Activated naive CD8-positive, alpha-beta T cell treated with anti-CD3 and anti-CD28 coated beads, Interleukin-2, amount 50 U/mL, for 24 hours (primary cell): ENCODE measurements at regions not wholly inside any gene's neighbourhood (a gene's known extent, or its start where the extent isn't known, plus 50 kb on each side); places are given as distances from the start of the nearest gene placed in this dataset.

Source experiments
- ATAC-seq: fragments of 150-1000 bp; cut with Tn5 transposase; one replicate; pipeline ENCODE4 v1.10.0; 2021
- DNase-seq: peaks from one replicate; pipeline ENCODE4 v3.0.0; 2021
- H3K27ac Mint-ChIP-seq: one replicate; pipeline ENCODE4 v1.8.0; 2021; ENCODE audit warnings: mild to moderate bottlenecking, mixed read lengths
- H3K27me3 Mint-ChIP-seq: one replicate; pipeline ENCODE4 v1.8.0; 2021; ENCODE audit warnings: mixed read lengths
- H3K36me3 Mint-ChIP-seq: one replicate; pipeline ENCODE4 v1.8.0; 2021; ENCODE audit warnings: low read depth, mixed read lengths
- H3K4me1 Mint-ChIP-seq: one replicate; pipeline ENCODE4 v1.8.0; 2021; ENCODE audit warnings: mixed read lengths
- H3K4me3 Mint-ChIP-seq: one replicate; pipeline ENCODE4 v1.8.0; 2021; ENCODE audit warnings: mild to moderate bottlenecking, moderate library complexity, mixed read lengths
- H3K9me3 Mint-ChIP-seq: one replicate; pipeline ENCODE4 v1.8.0; 2021; ENCODE audit warnings: mixed read lengths

DNA sequence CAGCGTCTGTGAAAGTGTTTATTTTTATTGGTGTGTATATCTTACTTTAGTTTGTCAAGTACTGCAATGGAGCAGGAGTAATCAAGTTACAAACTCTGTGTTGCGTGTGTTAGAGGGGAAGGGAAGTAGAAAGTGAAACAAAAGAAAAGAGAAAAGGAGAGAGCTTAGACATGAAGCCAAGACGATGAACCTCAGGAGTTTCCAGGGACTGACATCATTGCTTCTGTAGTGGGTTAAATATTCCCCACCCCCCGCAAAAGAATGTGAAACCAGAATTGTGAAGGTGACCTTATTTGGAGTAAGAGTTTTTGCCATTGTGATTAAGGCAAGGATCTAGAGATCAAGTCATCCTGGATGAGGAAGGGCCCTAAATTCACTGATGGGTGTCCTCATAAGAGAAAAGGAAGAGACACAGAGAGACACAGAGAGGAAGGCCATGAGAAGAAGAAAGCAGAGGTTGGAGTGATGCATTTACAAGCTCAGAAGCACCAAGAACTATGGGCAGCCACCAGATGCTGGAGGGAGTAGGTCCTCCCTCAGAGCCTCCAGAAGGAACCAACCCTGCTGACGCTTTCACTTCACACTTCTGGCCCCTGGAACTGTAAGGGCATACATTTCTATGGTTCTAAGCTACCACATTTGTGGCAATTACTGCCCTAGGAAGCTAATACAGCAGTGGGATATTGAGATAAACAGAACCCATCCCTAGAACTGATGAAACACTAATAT, 173.6 kb upstream of the SFRP2 start:
- Mint-ChIP-seq H3K27ac (no peak overlapping the region), H3K4me1 (peaks cover 4% of the 10 kb centered on the region), H3K27me3 (peaks cover 11% of the 10 kb centered on the region), H3K36me3 (no peaks in the 10 kb centered on the region), H3K9me3 (peaks cover 9% of the 10 kb centered on the region), H3K4me3 (no peak overlapping the region)
- no peak for DNase-seq
- peak; percentile 24 for ATAC-seq

DNA sequence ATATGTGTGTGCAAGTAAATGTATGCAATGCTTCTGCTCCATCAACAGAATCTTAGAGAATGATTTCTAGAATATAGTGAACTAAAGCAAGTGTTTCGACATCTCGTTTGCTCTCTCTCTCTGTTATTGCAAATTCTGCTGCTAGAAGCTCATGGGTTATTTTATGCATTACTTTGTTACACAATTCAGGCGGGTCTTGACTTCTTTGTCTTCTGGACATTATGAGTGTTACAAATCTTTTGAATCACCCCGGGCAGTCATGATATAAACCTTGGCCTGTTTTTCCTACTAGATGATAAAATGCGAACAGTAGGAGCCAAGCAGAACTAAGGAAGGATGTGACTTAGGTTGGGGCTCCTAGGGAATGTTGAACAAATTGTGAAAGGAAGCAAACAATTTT, 166.4 kb upstream of the SFRP2 start:
- H3K36me3 Mint-ChIP-seq, result no peaks in the 10 kb centered on the region
- peaks cover 10% of the 10 kb centered on the region for H3K9me3 Mint-ChIP-seq
- H3K4me3 Mint-ChIP-seq, result no peak overlapping the region
- H3K27ac Mint-ChIP-seq, result no peak overlapping the region
- peaks cover 19% of the 10 kb centered on the region for H3K27me3 Mint-ChIP-seq
- ATAC-seq, result no peak
- peaks cover 9% of the 10 kb centered on the region for H3K4me1 Mint-ChIP-seq
- no peak for DNase-seq

DNA sequence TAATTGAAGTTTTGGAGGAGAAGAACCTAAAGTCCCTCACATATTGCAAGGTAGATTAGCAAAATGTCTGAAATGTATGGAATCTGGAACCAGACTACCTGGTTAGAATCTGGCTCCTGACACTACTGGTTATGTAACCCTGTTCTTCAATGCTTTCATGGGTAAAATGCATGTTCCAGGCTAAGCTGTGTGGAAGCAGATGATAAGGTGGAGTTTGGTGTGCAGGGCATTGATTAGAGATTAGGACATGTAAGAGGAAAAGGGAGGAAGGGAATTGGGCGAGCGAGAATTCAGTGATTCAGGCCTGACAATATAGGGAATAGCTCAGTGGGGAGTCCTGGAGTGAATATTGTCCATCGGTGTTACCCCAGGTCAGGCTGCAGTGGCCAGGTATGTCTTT, 165.8 kb upstream of the SFRP2 start:
- DNase-seq (no peak), ATAC-seq (no peak)
- H3K27ac Mint-ChIP-seq, result no peak overlapping the region
- no peak overlapping the region for H3K4me3 Mint-ChIP-seq
- peaks cover 16% of the 10 kb centered on the region for H3K4me1 Mint-ChIP-seq
- peaks cover 10% of the 10 kb centered on the region for H3K9me3 Mint-ChIP-seq
- H3K36me3 Mint-ChIP-seq, result peaks cover 2% of the 10 kb centered on the region
- H3K27me3 Mint-ChIP-seq, result peaks cover 17% of the 10 kb centered on the region

DNA sequence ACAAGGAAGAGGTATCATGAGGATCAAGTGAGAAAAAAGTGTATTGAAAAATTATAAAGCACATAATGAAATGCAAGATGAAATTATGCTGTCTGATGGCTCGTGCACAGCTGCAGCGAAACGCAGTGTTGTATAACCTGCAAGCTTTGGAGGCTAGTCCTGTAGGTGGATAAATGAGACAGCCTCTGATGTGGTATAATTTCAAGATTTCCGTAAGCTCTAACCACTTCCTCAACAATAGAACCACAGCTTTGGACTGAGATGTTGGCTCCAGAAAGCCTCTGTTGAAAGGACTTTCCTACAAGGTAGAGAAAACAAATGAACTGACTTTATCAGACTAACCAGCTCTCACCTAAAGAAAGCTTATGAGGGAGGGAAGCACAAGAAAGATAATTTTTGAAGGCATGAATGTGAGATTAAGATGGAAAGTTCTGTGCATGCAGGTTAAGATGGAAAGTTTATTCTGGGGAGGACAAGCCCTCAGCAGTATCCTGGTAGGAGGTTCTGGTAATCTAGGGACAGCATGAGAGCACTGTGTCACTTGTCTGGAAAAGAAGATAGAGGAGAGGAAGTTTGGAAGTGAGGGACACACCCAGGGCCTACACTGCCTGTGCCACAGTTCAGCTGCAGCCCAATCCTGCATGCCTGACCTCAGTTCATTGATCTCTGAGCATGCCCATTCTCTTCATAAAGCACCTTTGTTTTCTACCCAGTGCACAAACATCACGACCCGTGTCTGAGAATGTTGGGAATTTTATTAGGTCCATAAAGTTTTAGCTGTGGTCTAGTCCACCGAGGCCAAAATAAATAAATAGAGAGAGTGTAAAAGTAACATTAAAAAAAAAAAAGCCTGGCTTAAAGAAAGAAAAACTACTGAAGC, 161.5 kb upstream of the SFRP2 start:
- ATAC-seq, result peak; percentile 95
- DNase-seq, result peak; percentile 12
- Mint-ChIP-seq H3K27me3 (peaks cover 39% of the 10 kb centered on the region), H3K27ac (peak overlapping the region; percentile 28), H3K36me3 (peaks cover 4% of the 10 kb centered on the region), H3K9me3 (peaks cover 10% of the 10 kb centered on the region), H3K4me3 (peak overlapping the region; percentile 18), H3K4me1 (peaks cover 25% of the 10 kb centered on the region)

DNA sequence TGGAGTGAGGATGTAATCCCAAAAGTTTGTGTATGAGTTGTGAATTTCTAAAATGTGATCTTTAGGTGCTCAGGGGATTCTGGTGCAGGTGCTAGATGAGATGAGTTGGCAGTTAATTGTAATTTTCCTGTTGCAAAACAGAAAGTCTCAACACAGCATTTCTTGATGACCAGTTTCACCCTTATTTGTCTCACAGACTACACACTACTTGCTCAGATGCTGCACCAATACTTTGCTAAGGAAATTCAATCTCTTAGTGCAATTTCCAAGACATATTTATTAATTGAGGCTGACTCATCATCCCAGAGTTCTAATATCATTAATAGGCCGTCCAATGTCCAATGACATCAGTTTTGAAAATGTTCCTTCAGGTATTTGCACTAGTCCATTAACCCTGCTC, 159.2 kb upstream of the SFRP2 start:
- Mint-ChIP-seq H3K4me1 (peaks cover 41% of the 10 kb centered on the region), H3K27me3 (peaks cover 34% of the 10 kb centered on the region), H3K36me3 (peaks cover 8% of the 10 kb centered on the region), H3K27ac (no peak overlapping the region), H3K9me3 (peaks cover 14% of the 10 kb centered on the region), H3K4me3 (no peak overlapping the region)
- DNase-seq (no peak), ATAC-seq (no peak)

DNA sequence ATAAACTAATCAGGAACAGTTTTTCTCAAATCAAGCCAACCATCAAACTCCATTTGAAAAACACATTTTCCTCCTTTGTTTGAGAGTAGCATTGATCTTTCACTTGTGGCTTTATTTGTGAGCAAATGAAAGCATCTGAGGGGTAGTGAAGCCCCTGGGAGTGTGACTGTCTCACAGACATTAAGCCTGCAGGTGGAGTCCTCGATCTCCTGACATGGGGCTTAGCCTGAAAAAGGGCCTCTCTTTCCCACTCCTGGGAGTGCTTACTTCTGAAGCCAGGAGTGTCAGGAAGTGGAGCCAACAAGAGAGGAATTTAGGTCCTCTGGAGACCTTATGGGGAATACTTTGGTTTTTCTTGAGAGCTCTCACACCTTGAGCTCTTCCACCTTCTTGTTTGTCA, 158.2 kb upstream of the SFRP2 start:
- ATAC-seq, result no peak
- Mint-ChIP-seq H3K9me3 (peaks cover 14% of the 10 kb centered on the region), H3K4me3 (no peak overlapping the region), H3K27me3 (peaks cover 34% of the 10 kb centered on the region), H3K36me3 (peaks cover 8% of the 10 kb centered on the region), H3K4me1 (peaks cover 46% of the 10 kb centered on the region), H3K27ac (no peak overlapping the region)
- DNase-seq, result no peak

DNA sequence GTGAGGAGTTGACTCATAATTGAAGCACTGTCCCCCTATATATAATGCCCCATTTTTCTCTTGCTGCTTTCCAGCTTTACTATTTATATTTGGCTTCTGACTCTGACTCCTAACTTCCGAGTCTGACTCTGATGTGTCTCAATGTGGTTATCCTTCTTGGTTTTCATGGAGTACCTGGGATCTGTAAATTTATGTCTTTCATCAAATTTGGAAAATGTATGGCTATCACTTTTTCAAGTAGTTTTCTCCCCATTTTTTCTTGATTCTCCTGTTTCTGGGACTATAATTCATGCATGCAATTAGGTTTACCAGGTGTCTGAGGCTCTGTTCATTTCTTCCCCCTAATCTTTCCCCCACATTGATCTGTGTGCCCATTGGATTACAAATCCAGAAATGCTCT, 156.8 kb upstream of the SFRP2 start:
- peaks cover 8% of the 10 kb centered on the region for H3K36me3 Mint-ChIP-seq

DNA sequence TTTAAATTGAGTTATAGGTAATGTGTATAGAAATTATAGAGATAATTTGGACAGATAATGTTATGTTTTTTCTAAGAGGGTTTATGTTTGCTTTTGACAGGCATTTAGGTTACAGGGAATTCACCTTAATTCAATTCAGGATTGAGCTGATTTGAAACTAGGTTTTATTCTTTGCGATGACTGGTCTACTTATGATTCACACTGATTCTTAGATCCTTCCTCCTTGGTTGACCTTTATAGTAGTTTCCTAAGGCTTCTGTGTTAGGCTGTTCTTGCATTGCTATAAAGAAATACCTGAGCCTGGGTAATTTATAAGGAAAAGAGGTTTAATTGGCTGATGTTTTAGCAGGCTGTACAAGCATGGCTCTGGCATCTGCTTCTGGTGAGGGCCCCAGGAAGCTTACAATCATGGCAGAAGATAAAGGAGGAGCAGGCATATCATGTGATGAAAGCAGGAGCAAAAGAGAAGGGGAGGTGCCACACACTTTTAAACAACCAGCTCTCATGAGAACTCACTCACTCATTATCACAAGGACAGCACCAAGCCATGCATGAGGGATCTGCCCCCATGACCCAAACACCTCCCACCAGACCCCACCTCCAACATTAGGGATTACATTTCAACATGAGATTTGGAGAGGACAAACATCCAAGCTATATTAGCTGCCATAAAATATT, 155.0 kb upstream of the SFRP2 start:
- Mint-ChIP-seq H3K27ac (peak overlapping the region; percentile 29), H3K9me3 (peaks cover 14% of the 10 kb centered on the region)

More for the DNA sequence above, 156.8 kb upstream of the SFRP2 start:
- H3K4me3 Mint-ChIP-seq, result no peak overlapping the region
- H3K27ac Mint-ChIP-seq, result no peak overlapping the region
- DNase-seq, result no peak
- ATAC-seq, result no peak
- peaks cover 43% of the 10 kb centered on the region for H3K4me1 Mint-ChIP-seq
- H3K9me3 Mint-ChIP-seq, result peaks cover 14% of the 10 kb centered on the region
- H3K27me3 Mint-ChIP-seq, result peaks cover 40% of the 10 kb centered on the region

DNA sequence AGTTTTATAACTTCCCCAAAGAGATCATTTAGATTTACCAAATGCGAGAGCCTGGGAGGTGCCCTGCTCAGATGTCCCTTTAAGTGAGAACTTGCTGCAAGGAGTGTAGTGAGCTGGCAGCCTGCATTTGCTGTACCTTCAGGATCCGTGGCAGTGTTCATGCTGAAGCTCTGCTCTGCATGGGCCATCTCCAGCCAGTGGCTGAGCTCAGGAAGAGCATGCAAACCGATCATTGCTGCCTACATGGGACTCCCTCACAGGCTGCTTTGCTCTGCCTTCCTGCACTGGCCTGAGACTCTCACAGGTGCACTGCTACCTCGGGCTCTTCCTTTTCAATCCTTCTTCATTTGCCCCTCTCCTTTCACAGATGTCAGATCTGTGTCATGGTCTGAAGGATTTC, 152.0 kb upstream of the SFRP2 start:
- Mint-ChIP-seq H3K4me1 (peaks cover 24% of the 10 kb centered on the region), H3K4me3 (no peak overlapping the region), H3K36me3 (peaks cover 6% of the 10 kb centered on the region), H3K27ac (no peak overlapping the region), H3K9me3 (peaks cover 10% of the 10 kb centered on the region), H3K27me3 (peaks cover 31% of the 10 kb centered on the region)
- no peak for ATAC-seq
- no peak for DNase-seq

More for the DNA sequence above, 155.0 kb upstream of the SFRP2 start:
- DNase-seq (no peak), ATAC-seq (peak; percentile 95)
- Mint-ChIP-seq H3K4me3 (peak overlapping the region; percentile 5), H3K4me1 (peaks cover 26% of the 10 kb centered on the region), H3K36me3 (peaks cover 6% of the 10 kb centered on the region), H3K27me3 (peaks cover 38% of the 10 kb centered on the region)

DNA sequence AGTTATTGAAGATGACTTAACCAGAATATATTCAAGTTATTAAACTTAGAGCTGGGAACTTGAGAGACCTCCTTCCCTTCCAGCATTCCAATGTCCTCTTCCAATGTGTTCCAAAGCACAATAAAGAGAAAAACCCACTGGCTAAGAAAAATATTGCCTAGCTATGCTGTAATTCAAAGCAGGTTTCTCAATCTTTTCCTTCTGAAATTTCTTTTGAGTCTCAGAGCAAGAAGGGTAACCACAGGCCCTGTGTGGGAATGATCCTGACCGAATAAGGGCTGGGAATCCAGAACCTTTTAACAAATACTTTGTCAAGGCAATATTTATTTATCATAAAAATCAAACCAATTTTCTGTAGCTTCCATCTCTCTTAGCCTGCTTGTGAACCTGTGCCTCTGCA, 150.7 kb upstream of the SFRP2 start:
- H3K9me3 Mint-ChIP-seq, result no peaks in the 10 kb centered on the region
- H3K27ac Mint-ChIP-seq, result no peak overlapping the region
- H3K36me3 Mint-ChIP-seq, result no peaks in the 10 kb centered on the region
- ATAC-seq (no peak), DNase-seq (no peak)
- no peak overlapping the region for H3K4me3 Mint-ChIP-seq
- peaks cover 23% of the 10 kb centered on the region for H3K4me1 Mint-ChIP-seq
- H3K27me3 Mint-ChIP-seq, result peaks cover 33% of the 10 kb centered on the region

DNA sequence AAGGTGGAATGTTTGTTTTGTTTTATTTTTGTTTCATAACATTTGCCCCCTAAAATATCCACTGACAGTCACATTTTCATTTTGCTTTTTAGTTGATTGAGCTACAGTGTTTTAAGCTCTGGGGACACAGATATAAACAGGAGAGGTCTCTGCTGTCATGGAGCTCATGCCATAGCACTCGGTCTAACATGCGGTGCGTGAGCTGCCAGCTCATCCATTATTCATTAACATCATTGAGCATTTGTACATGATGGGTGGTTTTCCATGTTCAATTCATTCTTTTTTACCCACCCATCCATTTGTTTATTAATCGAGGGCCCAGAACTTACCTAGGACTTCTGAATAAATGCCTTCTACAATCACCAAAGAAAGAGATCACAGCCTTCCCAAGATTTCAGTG, 150.1 kb upstream of the SFRP2 start:
- peaks cover 17% of the 10 kb centered on the region for H3K4me1 Mint-ChIP-seq
- H3K27me3 Mint-ChIP-seq, result peaks cover 36% of the 10 kb centered on the region
- DNase-seq, result no peak
- no peaks in the 10 kb centered on the region for H3K36me3 Mint-ChIP-seq
- H3K4me3 Mint-ChIP-seq, result no peak overlapping the region
- no peaks in the 10 kb centered on the region for H3K9me3 Mint-ChIP-seq
- ATAC-seq, result no peak
- no peak overlapping the region for H3K27ac Mint-ChIP-seq

DNA sequence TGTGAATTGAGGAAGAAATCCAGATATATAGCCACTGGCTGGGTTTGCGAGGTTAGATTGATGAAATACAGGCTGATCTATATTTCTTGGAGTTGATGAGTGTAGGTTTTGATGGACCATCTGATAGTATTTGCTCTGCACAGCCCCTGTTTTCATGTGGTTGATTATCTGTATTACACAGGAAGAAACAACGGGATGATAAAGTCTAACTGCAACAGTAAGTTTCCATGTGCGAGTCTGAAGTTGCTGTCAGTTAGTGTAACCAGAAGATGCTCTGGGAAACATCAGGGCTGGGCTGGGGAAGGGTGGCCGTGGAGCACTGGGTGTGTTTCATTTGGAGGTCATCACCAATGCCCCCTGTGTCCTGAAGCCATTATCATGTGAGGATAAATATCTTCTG, 148.4 kb upstream of the SFRP2 start:
- Mint-ChIP-seq H3K36me3 (no peaks in the 10 kb centered on the region), H3K4me3 (no peak overlapping the region), H3K27ac (no peak overlapping the region), H3K9me3 (no peaks in the 10 kb centered on the region), H3K27me3 (peaks cover 44% of the 10 kb centered on the region), H3K4me1 (peaks cover 4% of the 10 kb centered on the region)
- DNase-seq, result no peak
- no peak for ATAC-seq

DNA sequence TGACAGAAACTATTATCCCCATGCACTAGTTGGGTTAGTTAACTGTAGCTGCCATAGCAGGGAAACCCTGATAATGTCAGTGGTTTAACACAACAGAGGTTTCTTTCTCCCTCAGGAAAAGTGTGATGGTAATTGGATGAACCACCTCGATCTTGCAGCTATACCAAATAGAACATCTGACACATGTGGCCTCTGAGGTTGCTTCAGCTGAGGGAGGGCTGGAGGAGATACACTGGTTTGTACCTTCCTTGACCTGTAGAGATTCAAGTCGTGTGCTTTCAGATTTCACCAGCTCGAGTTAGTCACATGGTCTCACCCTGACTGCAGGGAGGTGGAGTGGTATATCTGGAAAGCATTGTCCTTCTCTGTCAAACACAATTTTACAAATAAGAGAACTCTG, 147.2 kb upstream of the SFRP2 start:
- no peaks in the 10 kb centered on the region for H3K4me1 Mint-ChIP-seq
- no peaks in the 10 kb centered on the region for H3K9me3 Mint-ChIP-seq
- DNase-seq (no peak), ATAC-seq (peak; percentile 46)
- no peak overlapping the region for H3K27ac Mint-ChIP-seq
- no peak overlapping the region for H3K4me3 Mint-ChIP-seq
- H3K36me3 Mint-ChIP-seq, result no peaks in the 10 kb centered on the region
- peaks cover 33% of the 10 kb centered on the region for H3K27me3 Mint-ChIP-seq

DNA sequence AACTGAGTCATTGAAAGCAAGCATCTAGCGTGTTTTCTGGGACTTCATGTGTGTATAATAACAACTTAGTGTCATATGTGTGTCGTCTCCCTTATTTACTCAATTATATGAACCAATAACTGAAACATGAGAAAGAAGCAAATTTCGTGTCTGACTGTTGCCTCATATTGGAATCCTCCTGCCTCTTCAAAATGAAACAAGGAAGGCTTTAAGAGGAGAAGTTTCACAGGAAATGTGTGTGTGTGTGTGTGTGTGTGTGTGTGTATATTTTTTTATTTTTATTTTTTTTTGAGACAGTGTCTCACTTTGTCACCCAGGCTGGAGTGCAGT, 145.8 kb upstream of the SFRP2 start:
- Mint-ChIP-seq H3K4me3 (no peak overlapping the region), H3K27ac (no peak overlapping the region), H3K27me3 (peaks cover 39% of the 10 kb centered on the region), H3K4me1 (no peaks in the 10 kb centered on the region), H3K9me3 (no peaks in the 10 kb centered on the region), H3K36me3 (no peaks in the 10 kb centered on the region)
- no peak for DNase-seq
- no peak for ATAC-seq
